ENCODE measurements at regions not wholly inside any gene's neighbourhood (a gene's known extent, or its start where the extent isn't known, plus 50 kb on each side); places are given as distances from the start of the nearest gene placed in this dataset.
"Not testable (repeated sequence)": the region's sequence is repeated elsewhere in the genome, so short reads cannot be mapped to it uniquely, and the experiment has no call there.

GRCh38 chr4:126897038-126897437 is 735.7 kb upstream of the INTU start:
- Histone ChIP-seq H3K9me3 (ENCODE audit: control insufficient read depth, low read length) (no peaks in the 10 kb centered on the region), H3K9ac (ENCODE audit: low read length) (no peak overlapping the region), H3K36me3 (ENCODE audit: control insufficient read depth, insufficient read depth, low read length, severe bottlenecking) (no peaks in the 10 kb centered on the region), H3K27me3 (replicated peaks; ENCODE audit: control insufficient read depth, insufficient read depth, low read length) (no peaks in the 10 kb centered on the region), H3K4me1 (ENCODE audit: control insufficient read depth, insufficient read depth, low read length) (peaks cover 31% of the 10 kb centered on the region), H3K4me3 (ENCODE audit: low read length) (no peak overlapping the region)
- DNase-seq (ENCODE audit: low read depth) = no peak

GRCh38 chr4:126898815-126899214 is 733.9 kb upstream of the INTU start:
- DNase-seq (ENCODE audit: low read depth) = no peak
- H3K9ac ChIP-seq (ENCODE audit: low read length) = peak overlapping the region; percentile 61
- H3K4me1 ChIP-seq (ENCODE audit: control insufficient read depth, insufficient read depth, low read length) = peaks cover 31% of the 10 kb centered on the region
- no peaks in the 10 kb centered on the region for H3K9me3 ChIP-seq (ENCODE audit: control insufficient read depth, low read length)
- no peaks in the 10 kb centered on the region for H3K36me3 ChIP-seq (ENCODE audit: control insufficient read depth, insufficient read depth, low read length, severe bottlenecking)
- H3K27me3 ChIP-seq (replicated peaks; ENCODE audit: control insufficient read depth, insufficient read depth, low read length) = no peaks in the 10 kb centered on the region
- H3K4me3 ChIP-seq (ENCODE audit: low read length) = peak overlapping the region; percentile 2

- Histone ChIP-seq H3K9me3 (ENCODE audit: control insufficient read depth, low read length) (no peaks in the 10 kb centered on the region), H3K27me3 (replicated peaks; ENCODE audit: control insufficient read depth, insufficient read depth, low read length) (no peaks in the 10 kb centered on the region), H3K4me1 (ENCODE audit: control insufficient read depth, insufficient read depth, low read length) (peaks cover 31% of the 10 kb centered on the region), H3K4me3 (ENCODE audit: low read length) (no peak overlapping the region), H3K9ac (ENCODE audit: low read length) (peak overlapping the region; percentile 61), H3K36me3 (ENCODE audit: control insufficient read depth, insufficient read depth, low read length, severe bottlenecking) (no peaks in the 10 kb centered on the region)
- DNase-seq (ENCODE audit: low read depth) = peak; percentile 86
These were observed 733.4 kb upstream of the INTU start for GRCh38 chr4:126899331-126899801.

GRCh38 chr4:126906466-126906865 is 726.3 kb upstream of the INTU start:
- Histone ChIP-seq H3K4me3 (ENCODE audit: low read length) (no peak overlapping the region), H3K36me3 (ENCODE audit: control insufficient read depth, insufficient read depth, low read length, severe bottlenecking) (no peaks in the 10 kb centered on the region), H3K27me3 (replicated peaks; ENCODE audit: control insufficient read depth, insufficient read depth, low read length) (no peaks in the 10 kb centered on the region), H3K4me1 (ENCODE audit: control insufficient read depth, insufficient read depth, low read length) (no peaks in the 10 kb centered on the region), H3K9me3 (ENCODE audit: control insufficient read depth, low read length) (no peaks in the 10 kb centered on the region), H3K9ac (ENCODE audit: low read length) (no peak overlapping the region)
- no peak for DNase-seq (ENCODE audit: low read depth)

GRCh38 chr4:126907389-126907788 is 725.4 kb upstream of the INTU start:
- H3K36me3 ChIP-seq (ENCODE audit: control insufficient read depth, insufficient read depth, low read length, severe bottlenecking) = no peaks in the 10 kb centered on the region
- no peaks in the 10 kb centered on the region for H3K9me3 ChIP-seq (ENCODE audit: control insufficient read depth, low read length)
- H3K27me3 ChIP-seq (replicated peaks; ENCODE audit: control insufficient read depth, insufficient read depth, low read length) = no peaks in the 10 kb centered on the region
- H3K4me1 ChIP-seq (ENCODE audit: control insufficient read depth, insufficient read depth, low read length) = no peaks in the 10 kb centered on the region
- no peak overlapping the region for H3K9ac ChIP-seq (ENCODE audit: low read length)
- no peak for DNase-seq (ENCODE audit: low read depth)
- H3K4me3 ChIP-seq (ENCODE audit: low read length) = no peak overlapping the region

GRCh38 chr4:126916049-126916625 is 716.6 kb upstream of the INTU start:
- Histone ChIP-seq H3K36me3 (ENCODE audit: control insufficient read depth, insufficient read depth, low read length, severe bottlenecking) (no peaks in the 10 kb centered on the region), H3K4me3 (ENCODE audit: low read length) (peak overlapping the region; percentile 53), H3K27me3 (replicated peaks; ENCODE audit: control insufficient read depth, insufficient read depth, low read length) (no peaks in the 10 kb centered on the region), H3K9ac (ENCODE audit: low read length) (peak overlapping the region; percentile 73), H3K9me3 (ENCODE audit: control insufficient read depth, low read length) (no peaks in the 10 kb centered on the region), H3K4me1 (ENCODE audit: control insufficient read depth, insufficient read depth, low read length) (peaks cover 24% of the 10 kb centered on the region)
- peak; percentile 61 for DNase-seq (ENCODE audit: low read depth)

- Histone ChIP-seq H3K4me1 (ENCODE audit: control insufficient read depth, insufficient read depth, low read length) (peaks cover 24% of the 10 kb centered on the region), H3K27me3 (replicated peaks; ENCODE audit: control insufficient read depth, insufficient read depth, low read length) (no peaks in the 10 kb centered on the region), H3K36me3 (ENCODE audit: control insufficient read depth, insufficient read depth, low read length, severe bottlenecking) (no peaks in the 10 kb centered on the region), H3K4me3 (ENCODE audit: low read length) (peak overlapping the region; percentile 53), H3K9ac (ENCODE audit: low read length) (peak overlapping the region; percentile 73), H3K9me3 (ENCODE audit: control insufficient read depth, low read length) (no peaks in the 10 kb centered on the region)
- DNase-seq (ENCODE audit: low read depth) = peak; percentile 92
These were observed 716.1 kb upstream of the INTU start for GRCh38 chr4:126916626-126917140.

- H3K9ac ChIP-seq (ENCODE audit: low read length); H3K36me3 ChIP-seq (ENCODE audit: control insufficient read depth, insufficient read depth, low read length, severe bottlenecking); H3K4me1 ChIP-seq (ENCODE audit: control insufficient read depth, insufficient read depth, low read length); DNase-seq (ENCODE audit: low read depth); H3K4me3 ChIP-seq (ENCODE audit: low read length); H3K9me3 ChIP-seq (ENCODE audit: control insufficient read depth, low read length); H3K27me3 ChIP-seq (replicated peaks; ENCODE audit: control insufficient read depth, insufficient read depth, low read length): not testable (repeated sequence)
These were observed 710.3 kb upstream of the INTU start for GRCh38 chr4:126922328-126922938.

GRCh38 chr4:126924237-126924636 is 708.5 kb upstream of the INTU start:
- DNase-seq (ENCODE audit: low read depth) = no peak
- Histone ChIP-seq H3K27me3 (replicated peaks; ENCODE audit: control insufficient read depth, insufficient read depth, low read length) (no peaks in the 10 kb centered on the region), H3K4me3 (ENCODE audit: low read length) (no peak overlapping the region), H3K9me3 (ENCODE audit: control insufficient read depth, low read length) (peaks cover 6% of the 10 kb centered on the region), H3K36me3 (ENCODE audit: control insufficient read depth, insufficient read depth, low read length, severe bottlenecking) (no peaks in the 10 kb centered on the region), H3K9ac (ENCODE audit: low read length) (no peak overlapping the region), H3K4me1 (ENCODE audit: control insufficient read depth, insufficient read depth, low read length) (no peaks in the 10 kb centered on the region)

GRCh38 chr4:126930059-126930458 is 702.7 kb upstream of the INTU start:
- not testable (repeated sequence) for H3K9me3 ChIP-seq (ENCODE audit: control insufficient read depth, low read length); DNase-seq (ENCODE audit: low read depth); H3K27me3 ChIP-seq (replicated peaks; ENCODE audit: control insufficient read depth, insufficient read depth, low read length); H3K9ac ChIP-seq (ENCODE audit: low read length); H3K36me3 ChIP-seq (ENCODE audit: control insufficient read depth, insufficient read depth, low read length, severe bottlenecking); H3K4me1 ChIP-seq (ENCODE audit: control insufficient read depth, insufficient read depth, low read length); H3K4me3 ChIP-seq (ENCODE audit: low read length)

- Histone ChIP-seq H3K27me3 (replicated peaks; ENCODE audit: control insufficient read depth, insufficient read depth, low read length) (no peaks in the 10 kb centered on the region), H3K9me3 (ENCODE audit: control insufficient read depth, low read length) (no peaks in the 10 kb centered on the region), H3K9ac (ENCODE audit: low read length) (no peak overlapping the region), H3K4me1 (ENCODE audit: control insufficient read depth, insufficient read depth, low read length) (peaks cover 30% of the 10 kb centered on the region), H3K36me3 (ENCODE audit: control insufficient read depth, insufficient read depth, low read length, severe bottlenecking) (no peaks in the 10 kb centered on the region), H3K4me3 (ENCODE audit: low read length) (no peak overlapping the region)
- no peak for DNase-seq (ENCODE audit: low read depth)
These were observed 697.0 kb upstream of the INTU start for GRCh38 chr4:126935801-126936200.

All from adipocyte (in vitro differentiated cells).